ENCODE measurements at regions not wholly inside any gene's neighbourhood (a gene's known extent, or its start where the extent isn't known, plus 50 kb on each side); places are given as distances from the start of the nearest gene placed in this dataset.

DNA sequence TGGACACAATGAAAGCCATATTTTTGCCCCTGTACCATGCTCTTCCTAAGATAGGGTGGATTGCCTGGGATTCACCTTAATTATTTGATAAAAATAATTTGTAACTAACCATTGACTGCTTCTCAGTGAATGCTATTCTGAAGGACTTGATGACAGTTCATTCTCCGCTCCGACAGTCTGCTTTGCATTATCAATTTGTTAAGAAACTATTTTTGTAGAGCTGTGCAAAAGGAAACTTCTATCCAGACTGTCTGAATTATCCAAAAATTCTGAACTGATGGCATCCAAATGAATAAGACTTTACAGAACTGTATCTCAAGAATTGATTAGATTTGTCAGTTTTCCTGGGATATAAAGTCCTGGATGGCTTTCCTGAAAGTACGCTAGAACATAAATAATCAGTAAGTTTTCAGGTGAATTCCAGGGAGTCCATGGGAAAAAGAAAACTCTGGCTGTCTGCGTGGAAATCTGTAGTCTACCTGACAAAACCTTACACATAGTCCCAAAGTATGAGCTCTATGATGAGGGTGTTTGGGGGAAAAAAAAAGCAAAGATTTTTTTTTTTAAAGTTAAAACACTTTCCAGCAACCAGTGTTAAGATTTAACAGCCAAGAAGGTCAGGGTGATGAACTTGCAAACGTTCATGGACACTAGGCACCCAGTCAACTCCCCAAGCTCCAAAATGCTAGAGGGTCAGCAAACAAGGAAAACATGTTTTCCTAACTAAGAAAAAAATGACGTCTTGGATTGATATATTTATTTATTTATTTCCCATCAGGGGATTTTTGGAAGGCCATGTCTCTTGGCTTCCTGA, 291.1 kb upstream of the TBX3 start:
- TF ChIP-seq CTCF (IDR thresholded peaks at IDR 0.05): no peak

GRCh38 chr12:114974333-114974732, 290.4 kb upstream of the TBX3 start:
- Mint-ChIP-seq H3K4me1 (ENCODE audit: unreplicated experiment) (no peaks in the 10 kb centered on the region), H3K4me3 (ENCODE audit: unreplicated experiment) (no peak overlapping the region), H3K9me3 (ENCODE audit: unreplicated experiment) (peaks cover 11% of the 10 kb centered on the region), H3K36me3 (ENCODE audit: unreplicated experiment) (no peaks in the 10 kb centered on the region), H3K27me3 (ENCODE audit: unreplicated experiment) (peaks cover 2% of the 10 kb centered on the region), H3K27ac (ENCODE audit: unreplicated experiment) (no peak overlapping the region)
- no peak for DNase-seq (ENCODE audit: extremely low spot score, unreplicated experiment)
- no peak for TF ChIP-seq CTCF (IDR thresholded peaks at IDR 0.05)

More for the DNA sequence above, 291.1 kb upstream of the TBX3 start:
- Mint-ChIP-seq H3K4me1 (ENCODE audit: unreplicated experiment) (no peaks in the 10 kb centered on the region), H3K4me3 (ENCODE audit: unreplicated experiment) (no peak overlapping the region), H3K36me3 (ENCODE audit: unreplicated experiment) (no peaks in the 10 kb centered on the region), H3K9me3 (ENCODE audit: unreplicated experiment) (peaks cover 11% of the 10 kb centered on the region), H3K27me3 (ENCODE audit: unreplicated experiment) (peaks cover 2% of the 10 kb centered on the region), H3K27ac (ENCODE audit: unreplicated experiment) (no peak overlapping the region)
- DNase-seq (ENCODE audit: extremely low spot score, unreplicated experiment): no peak

- TF ChIP-seq CTCF (IDR thresholded peaks at IDR 0.05): no peak
- Mint-ChIP-seq H3K27ac (ENCODE audit: unreplicated experiment) (no peak overlapping the region), H3K4me1 (ENCODE audit: unreplicated experiment) (no peaks in the 10 kb centered on the region), H3K4me3 (ENCODE audit: unreplicated experiment) (no peak overlapping the region), H3K27me3 (ENCODE audit: unreplicated experiment) (no peaks in the 10 kb centered on the region), H3K9me3 (ENCODE audit: unreplicated experiment) (peaks cover under 1% of the 10 kb centered on the region), H3K36me3 (ENCODE audit: unreplicated experiment) (no peaks in the 10 kb centered on the region)
- DNase-seq (ENCODE audit: extremely low spot score, unreplicated experiment): no peak
Measured at GRCh38 chr12:114968727-114969126, 284.8 kb upstream of the TBX3 start.

DNA sequence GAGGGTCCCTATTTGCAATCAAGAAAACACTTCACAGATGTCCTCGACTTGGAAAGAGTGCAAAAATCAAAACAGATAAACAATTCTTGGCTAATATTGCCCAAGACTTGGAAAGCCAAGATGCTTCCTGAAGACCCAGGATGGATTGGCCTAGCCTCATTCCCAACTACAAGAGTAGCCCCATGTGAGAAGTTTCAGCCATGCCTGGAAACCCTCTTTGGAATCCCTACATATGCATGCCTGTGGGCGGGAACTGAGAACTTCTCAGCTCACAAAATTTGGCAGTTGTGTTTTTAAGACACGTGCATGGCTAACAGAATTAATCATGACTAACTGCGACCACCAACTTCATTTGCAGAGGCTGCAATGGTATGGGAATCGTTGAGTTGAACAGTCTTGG, 283.2 kb upstream of the TBX3 start:
- H3K36me3 Mint-ChIP-seq (ENCODE audit: unreplicated experiment): no peaks in the 10 kb centered on the region

More for the DNA sequence above, 283.2 kb upstream of the TBX3 start:
- H3K4me3 Mint-ChIP-seq (ENCODE audit: unreplicated experiment): no peak overlapping the region
- no peaks in the 10 kb centered on the region for H3K27me3 Mint-ChIP-seq (ENCODE audit: unreplicated experiment)
- no peaks in the 10 kb centered on the region for H3K9me3 Mint-ChIP-seq (ENCODE audit: unreplicated experiment)
- no peaks in the 10 kb centered on the region for H3K4me1 Mint-ChIP-seq (ENCODE audit: unreplicated experiment)
- no peak overlapping the region for H3K27ac Mint-ChIP-seq (ENCODE audit: unreplicated experiment)
- DNase-seq (ENCODE audit: extremely low spot score, unreplicated experiment): no peak
- no peak for TF ChIP-seq CTCF (IDR thresholded peaks at IDR 0.05)
